ENCODE measurements at regions not wholly inside any gene's neighbourhood (a gene's known extent, or its start where the extent isn't known, plus 50 kb on each side); places are given as distances from the start of the nearest gene placed in this dataset.
"Not testable (repeated sequence)": the region's sequence is repeated elsewhere in the genome, so short reads cannot be mapped to it uniquely, and the experiment has no call there.

DNA sequence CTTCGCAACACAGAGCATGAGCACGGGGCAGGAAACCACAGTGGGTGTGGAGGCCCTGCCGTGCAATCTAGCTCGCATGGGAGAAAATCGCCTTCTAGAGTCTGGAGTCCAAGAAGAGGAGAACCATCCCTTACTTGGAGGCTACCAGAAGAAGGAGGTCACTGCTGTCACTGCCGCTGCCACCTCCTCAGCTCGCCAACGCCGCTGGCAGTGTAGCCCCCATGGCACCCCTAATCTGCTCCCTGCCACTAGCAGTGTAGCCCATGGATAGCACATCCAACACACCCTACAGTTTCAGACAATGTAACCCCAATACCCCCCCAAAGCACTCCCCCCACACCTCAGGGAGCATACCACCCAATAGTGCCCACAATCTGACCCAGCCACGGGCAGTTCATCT is 438.0 kb upstream of the ZNF337 start:
- Mint-ChIP-seq H3K4me1 (ENCODE audit: low read depth, unreplicated experiment) (no peaks in the 10 kb centered on the region), H3K36me3 (ENCODE audit: insufficient read depth, unreplicated experiment) (no peaks in the 10 kb centered on the region), H3K4me3 (ENCODE audit: unreplicated experiment) (no peak overlapping the region), H3K27me3 (ENCODE audit: insufficient read depth, unreplicated experiment) (peaks cover 18% of the 10 kb centered on the region), H3K9me3 (ENCODE audit: unreplicated experiment) (no peaks in the 10 kb centered on the region), H3K27ac (ENCODE audit: unreplicated experiment) (no peak overlapping the region)
- ChIA-PET CTCF (no interaction called here), POLR2A (no interaction called here)
- TF ChIP-seq, protein P1, sequence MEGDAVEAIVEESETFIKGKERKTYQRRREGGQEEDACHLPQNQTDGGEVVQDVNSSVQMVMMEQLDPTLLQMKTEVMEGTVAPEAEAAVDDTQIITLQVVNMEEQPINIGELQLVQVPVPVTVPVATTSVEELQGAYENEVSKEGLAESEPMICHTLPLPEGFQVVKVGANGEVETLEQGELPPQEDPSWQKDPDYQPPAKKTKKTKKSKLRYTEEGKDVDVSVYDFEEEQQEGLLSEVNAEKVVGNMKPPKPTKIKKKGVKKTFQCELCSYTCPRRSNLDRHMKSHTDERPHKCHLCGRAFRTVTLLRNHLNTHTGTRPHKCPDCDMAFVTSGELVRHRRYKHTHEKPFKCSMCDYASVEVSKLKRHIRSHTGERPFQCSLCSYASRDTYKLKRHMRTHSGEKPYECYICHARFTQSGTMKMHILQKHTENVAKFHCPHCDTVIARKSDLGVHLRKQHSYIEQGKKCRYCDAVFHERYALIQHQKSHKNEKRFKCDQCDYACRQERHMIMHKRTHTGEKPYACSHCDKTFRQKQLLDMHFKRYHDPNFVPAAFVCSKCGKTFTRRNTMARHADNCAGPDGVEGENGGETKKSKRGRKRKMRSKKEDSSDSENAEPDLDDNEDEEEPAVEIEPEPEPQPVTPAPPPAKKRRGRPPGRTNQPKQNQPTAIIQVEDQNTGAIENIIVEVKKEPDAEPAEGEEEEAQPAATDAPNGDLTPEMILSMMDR (IDR thresholded peaks at IDR 0.05; ENCODE audit: insufficient read depth in 1 of 2, low read depth in 1 of 2, low read length in 1 of 2, severe bottlenecking in 1 of 2, unreplicated experiment in 1 of 2): no peak
- Histone ChIP-seq H3K9me3 (no peaks in the 10 kb centered on the region), H3K4me1 (no peaks in the 10 kb centered on the region), H3K36me3 (ENCODE audit: control insufficient read depth, insufficient read depth, low read length) (no peaks in the 10 kb centered on the region), H3K4me3 (ENCODE audit: low read depth, low read length) (no peak overlapping the region), H3K27me3 (replicated peaks; ENCODE audit: control insufficient read depth, insufficient read depth, low read length) (no peaks in the 10 kb centered on the region)
- intact Hi-C loops (cut with micrococcal nuclease; ENCODE audit: unreplicated experiment): no loop called here
- no TSS peak for BruUV-seq (replicated peaks)
- no peak for DNase-seq

DNA sequence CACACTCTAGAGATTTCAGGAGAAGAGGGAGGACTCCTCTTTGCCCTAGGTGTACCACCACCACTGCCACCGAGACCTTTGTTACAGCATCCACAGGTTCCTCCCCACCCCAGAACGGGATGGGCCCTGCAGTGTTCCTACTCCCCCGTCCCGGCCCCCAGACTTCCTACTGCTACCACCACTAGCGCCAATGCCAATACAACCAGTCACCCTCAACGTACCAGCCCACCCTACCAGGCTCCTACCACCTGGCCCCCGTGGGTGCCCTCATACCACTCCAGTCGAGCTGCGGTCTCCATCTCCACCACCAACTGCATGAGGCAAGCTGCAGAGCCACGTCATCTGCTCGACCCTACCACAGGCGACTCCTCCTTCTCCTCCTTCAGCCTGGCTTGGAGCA is 437.1 kb upstream of the ZNF337 start:
- intact Hi-C loops (cut with micrococcal nuclease; ENCODE audit: unreplicated experiment); H3K27me3 ChIP-seq (replicated peaks; ENCODE audit: control insufficient read depth, insufficient read depth, low read length); H3K9me3 ChIP-seq; H3K9me3 Mint-ChIP-seq (ENCODE audit: unreplicated experiment); CTCF ChIA-PET; POLR2A ChIA-PET; H3K36me3 Mint-ChIP-seq (ENCODE audit: insufficient read depth, unreplicated experiment); H3K4me1 Mint-ChIP-seq (ENCODE audit: low read depth, unreplicated experiment); H3K27ac Mint-ChIP-seq (ENCODE audit: unreplicated experiment); H3K36me3 ChIP-seq (ENCODE audit: control insufficient read depth, insufficient read depth, low read length); DNase-seq; H3K4me3 ChIP-seq (ENCODE audit: low read depth, low read length); BruUV-seq (replicated peaks); H3K4me1 ChIP-seq; H3K4me3 Mint-ChIP-seq (ENCODE audit: unreplicated experiment): not testable (repeated sequence)
- peaks cover 18% of the 10 kb centered on the region for H3K27me3 Mint-ChIP-seq (ENCODE audit: insufficient read depth, unreplicated experiment)

DNA sequence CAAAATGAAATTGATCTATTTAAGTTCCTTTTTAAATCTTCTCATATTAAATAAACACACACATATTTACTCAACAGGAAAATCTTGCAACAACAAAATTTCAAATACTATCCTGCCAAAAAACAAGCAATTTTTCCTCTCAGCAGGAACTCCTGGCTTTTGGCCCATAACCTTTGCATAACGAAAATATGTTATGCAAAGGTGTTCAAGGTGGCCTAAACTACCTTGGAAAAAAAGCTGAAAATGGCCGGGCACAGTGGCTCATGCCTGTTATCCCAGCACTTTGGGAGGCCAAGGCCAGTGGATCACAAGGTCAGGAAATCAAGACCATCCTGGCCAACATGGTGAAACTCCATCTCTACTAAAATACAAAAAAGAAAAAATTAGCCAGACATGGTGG is 424.3 kb upstream of the ZNF337 start:
- H3K4me1 Mint-ChIP-seq (ENCODE audit: low read depth, unreplicated experiment); H3K9me3 Mint-ChIP-seq (ENCODE audit: unreplicated experiment); POLR2A ChIA-PET; H3K27me3 Mint-ChIP-seq (ENCODE audit: insufficient read depth, unreplicated experiment); CTCF ChIA-PET; H3K4me3 Mint-ChIP-seq (ENCODE audit: unreplicated experiment); DNase-seq; H3K27me3 ChIP-seq (replicated peaks; ENCODE audit: control insufficient read depth, insufficient read depth, low read length); H3K27ac Mint-ChIP-seq (ENCODE audit: unreplicated experiment); H3K4me1 ChIP-seq; H3K36me3 Mint-ChIP-seq (ENCODE audit: insufficient read depth, unreplicated experiment); H3K4me3 ChIP-seq (ENCODE audit: low read depth, low read length); H3K36me3 ChIP-seq (ENCODE audit: control insufficient read depth, insufficient read depth, low read length); BruUV-seq (replicated peaks); H3K9me3 ChIP-seq: not testable (repeated sequence)
- intact Hi-C loops (cut with micrococcal nuclease; ENCODE audit: unreplicated experiment): loop anchor here (10.0 kb wide), 1 partner anchor 54 kb away; no protein-coding TSS in a partner anchor

GRCh38 chr20:26094498-26094897 is 397.8 kb upstream of the ZNF337 start:
- POLR2A ChIA-PET; H3K27me3 Mint-ChIP-seq (ENCODE audit: insufficient read depth, unreplicated experiment); CTCF ChIA-PET; H3K4me3 Mint-ChIP-seq (ENCODE audit: unreplicated experiment); H3K4me1 Mint-ChIP-seq (ENCODE audit: low read depth, unreplicated experiment); BruUV-seq (replicated peaks); H3K4me1 ChIP-seq; H3K27ac Mint-ChIP-seq (ENCODE audit: unreplicated experiment); H3K9me3 ChIP-seq; H3K36me3 Mint-ChIP-seq (ENCODE audit: insufficient read depth, unreplicated experiment); H3K36me3 ChIP-seq (ENCODE audit: control insufficient read depth, insufficient read depth, low read length); DNase-seq; H3K9me3 Mint-ChIP-seq (ENCODE audit: unreplicated experiment); H3K4me3 ChIP-seq (ENCODE audit: low read depth, low read length); H3K27me3 ChIP-seq (replicated peaks; ENCODE audit: control insufficient read depth, insufficient read depth, low read length); intact Hi-C loops (cut with micrococcal nuclease; ENCODE audit: unreplicated experiment): not testable (repeated sequence)

GRCh38 chr20:26091921-26092320 is 395.3 kb upstream of the ZNF337 start:
- H3K27ac Mint-ChIP-seq (ENCODE audit: unreplicated experiment); CTCF ChIA-PET; H3K9me3 Mint-ChIP-seq (ENCODE audit: unreplicated experiment); intact Hi-C loops (cut with micrococcal nuclease; ENCODE audit: unreplicated experiment); H3K27me3 Mint-ChIP-seq (ENCODE audit: insufficient read depth, unreplicated experiment); H3K9me3 ChIP-seq; POLR2A ChIA-PET; H3K36me3 ChIP-seq (ENCODE audit: control insufficient read depth, insufficient read depth, low read length); H3K4me1 ChIP-seq; H3K4me3 ChIP-seq (ENCODE audit: low read depth, low read length); BruUV-seq (replicated peaks); H3K4me1 Mint-ChIP-seq (ENCODE audit: low read depth, unreplicated experiment); H3K4me3 Mint-ChIP-seq (ENCODE audit: unreplicated experiment); DNase-seq; H3K27me3 ChIP-seq (replicated peaks; ENCODE audit: control insufficient read depth, insufficient read depth, low read length); H3K36me3 Mint-ChIP-seq (ENCODE audit: insufficient read depth, unreplicated experiment): not testable (repeated sequence)

DNA sequence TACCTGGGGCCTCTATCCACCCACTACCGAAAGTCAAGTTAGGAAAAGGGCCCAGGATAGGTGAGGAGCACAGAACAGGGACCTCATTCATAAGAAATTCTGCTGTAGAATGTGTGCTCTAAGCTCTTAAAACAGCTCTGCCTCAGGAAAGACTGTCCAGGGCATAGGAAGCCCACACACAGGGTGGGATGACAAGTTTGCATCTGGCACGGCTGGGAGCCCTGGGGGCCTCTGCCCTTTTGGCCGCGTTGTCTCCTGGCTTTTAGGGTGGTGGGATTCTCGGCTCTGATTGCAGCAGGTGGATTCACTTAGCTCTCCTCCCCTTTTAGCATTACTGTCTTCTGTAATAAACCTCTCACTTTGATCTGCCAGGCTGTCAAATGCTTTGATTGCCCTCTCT is 389.5 kb upstream of the ZNF337 start:
- BruUV-seq (replicated peaks); H3K36me3 Mint-ChIP-seq (ENCODE audit: insufficient read depth, unreplicated experiment); H3K4me1 Mint-ChIP-seq (ENCODE audit: low read depth, unreplicated experiment); H3K27me3 Mint-ChIP-seq (ENCODE audit: insufficient read depth, unreplicated experiment); intact Hi-C loops (cut with micrococcal nuclease; ENCODE audit: unreplicated experiment); DNase-seq; H3K4me3 Mint-ChIP-seq (ENCODE audit: unreplicated experiment); CTCF ChIA-PET; H3K9me3 Mint-ChIP-seq (ENCODE audit: unreplicated experiment); H3K4me3 ChIP-seq (ENCODE audit: low read depth, low read length); H3K9me3 ChIP-seq; H3K4me1 ChIP-seq; H3K36me3 ChIP-seq (ENCODE audit: control insufficient read depth, insufficient read depth, low read length); H3K27ac Mint-ChIP-seq (ENCODE audit: unreplicated experiment); POLR2A ChIA-PET; H3K27me3 ChIP-seq (replicated peaks; ENCODE audit: control insufficient read depth, insufficient read depth, low read length): not testable (repeated sequence)

DNA sequence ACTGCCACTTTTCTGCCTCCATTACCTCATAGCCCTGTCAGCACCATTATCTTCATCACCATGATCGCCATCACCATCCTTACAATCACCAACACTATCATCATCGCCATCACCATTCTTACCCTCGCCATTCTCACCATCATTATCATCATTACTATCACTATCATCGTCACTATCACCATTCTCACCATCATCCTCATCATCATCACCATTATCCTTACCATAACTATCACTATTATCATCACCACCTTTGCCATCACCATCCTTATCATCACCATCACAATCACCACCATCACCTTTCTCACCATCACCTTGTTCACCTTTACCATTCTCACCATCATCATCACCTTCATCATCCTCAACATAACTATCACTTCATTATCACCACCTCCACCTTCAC is 377.3 kb upstream of the ZNF337 start:
- POLR2A ChIA-PET; BruUV-seq (replicated peaks); H3K4me3 Mint-ChIP-seq (ENCODE audit: unreplicated experiment); H3K4me1 Mint-ChIP-seq (ENCODE audit: low read depth, unreplicated experiment); H3K4me1 ChIP-seq; H3K9me3 Mint-ChIP-seq (ENCODE audit: unreplicated experiment); H3K36me3 Mint-ChIP-seq (ENCODE audit: insufficient read depth, unreplicated experiment); H3K27me3 Mint-ChIP-seq (ENCODE audit: insufficient read depth, unreplicated experiment); H3K27ac Mint-ChIP-seq (ENCODE audit: unreplicated experiment); H3K36me3 ChIP-seq (ENCODE audit: control insufficient read depth, insufficient read depth, low read length); H3K9me3 ChIP-seq; DNase-seq; intact Hi-C loops (cut with micrococcal nuclease; ENCODE audit: unreplicated experiment); CTCF ChIA-PET; H3K27me3 ChIP-seq (replicated peaks; ENCODE audit: control insufficient read depth, insufficient read depth, low read length); H3K4me3 ChIP-seq (ENCODE audit: low read depth, low read length): not testable (repeated sequence)
